Spleen (tissue), 11 donors: ENCODE measurements at regions not wholly inside any gene's neighbourhood (a gene's known extent, or its start where the extent isn't known, plus 50 kb on each side); places are given as distances from the start of the nearest gene placed in this dataset.

ENCODE experiments used
- DNase-seq: peaks from one replicate; pipeline ENCODE4 v3.0.0-alpha.2; 2020
- H3K27ac ChIP-seq, 8 donors: fragments of 200-600 bp; sonication (generic) in 7 of 8; 1 replicate in 4 of 8; 2 replicates in 4 of 8; pipeline versions ENCODE4 v1.5.0 to v1.8.0; 2016 to 2021; ENCODE audit warnings: inconsistent platforms in 4 of 8, mild to moderate bottlenecking in 4 of 8, moderate library complexity in 1 of 8
- H3K27me3 ChIP-seq, 7 donors: fragments of 200-600 bp; sonication (generic) in 6 of 7; replicated peaks in 1 of 7; 1 replicate in 4 of 7; 2 replicates in 3 of 7; pipeline versions ENCODE4 v1.5.0 to v1.8.0; 2016 to 2021; ENCODE audit warnings: inconsistent platforms in 3 of 7, mild to moderate bottlenecking in 1 of 7
- H3K36me3 ChIP-seq, 6 donors: fragments of 200-600 bp; sonication (generic) in 5 of 6; 1 replicate in 4 of 6; 2 replicates in 2 of 6; pipeline versions ENCODE4 v1.5.0 to v1.8.0; 2016 to 2021; ENCODE audit warnings: inconsistent platforms in 2 of 6
- H3K4me1 ChIP-seq, 6 donors: fragments of 200-600 bp; sonication (generic) in 5 of 6; 1 replicate in 3 of 6; 2 replicates in 3 of 6; pipeline versions ENCODE4 v1.5.0 to v1.8.0; 2016 to 2021; ENCODE audit warnings: inconsistent platforms in 3 of 6
- H3K4me3 ChIP-seq, 8 donors: fragments of 200-600 bp; sonication (generic) in 7 of 8; 1 replicate in 4 of 8; 2 replicates in 4 of 8; pipeline versions ENCODE4 v1.5.0 to v1.8.0; 2016 to 2021; ENCODE audit warnings: inconsistent platforms in 4 of 8, mild to moderate bottlenecking in 4 of 8, moderate library complexity in 2 of 8
- H3K9me3 ChIP-seq, 8 donors: fragments of 200-600 bp; sonication (generic) in 7 of 8; 1 replicate in 4 of 8; 2 replicates in 4 of 8; pipeline versions ENCODE4 v1.5.0 to v1.8.0; 2016 to 2021; ENCODE audit warnings: inconsistent platforms in 4 of 8
- POLR2A ChIP-seq, 3 donors: fragments of 450-650 bp; IDR thresholded peaks; one replicate each; pipeline ENCODE4 v1.5.1; 2017; ENCODE audit warnings: antibody characterized with exemption in 3 of 3, mild to moderate bottlenecking in 1 of 3
- POLR2AphosphoS5 ChIP-seq, 3 donors: sonication (generic); formaldehyde crosslinking; IDR thresholded peaks; one replicate each; pipeline ENCODE4 v1.5.1; 2017; ENCODE audit warnings: antibody characterized with exemption in 3 of 3
- WGBS, 5 donors: extraction: QIAGEN DNeasy Blood & Tissue Kit in 3 of 5; methylation state at CpG; one replicate each; pipeline versions ENCODE4 v1.1.5 to v1.1.7; 2013 to 2018; 5-methylcytosine and 5-hydroxymethylcytosine counted together
- intact Hi-C: fragments of 100-400 bp; cut with DNase I; formaldehyde crosslinking; loops from one replicate; pipeline ENCODE4 v1.15.0; 2023; ENCODE audit warnings: low total_unique reads
- TF ChIP-seq, protein P1 (sequence below), 11 experiments: fragments of 200-600 bp in 7 of 11; fragments of 450-650 bp in 4 of 11; sonication (generic) in 4 of 11; IDR thresholded peaks in 8 of 11; conservative IDR thresholded peaks in 3 of 11; 1 replicate in 7 of 11; 2 replicates in 4 of 11; pipeline versions ENCODE4 v1.4.0 to v1.8.0; 2016 to 2021; ENCODE audit warnings: antibody characterized with exemption in 11 of 11, inconsistent platforms in 4 of 11, mild to moderate bottlenecking in 1 of 11
- donor health status: healthy with polysubstance abuse.
- donor health status: DM: no; HTN: no; CAD: no; lungs with moderate emphysema.
- donor health status: DM: no; HTN: no; CAD: no.
- donor health status: Bipolar disorder and iron deficiency.
- donor health status: healthy.
- donor health status: DM: no; HTN: no; CAD: no.
- donor health status: DM: yes; HTN: yes; CAD: no.

DNA sequence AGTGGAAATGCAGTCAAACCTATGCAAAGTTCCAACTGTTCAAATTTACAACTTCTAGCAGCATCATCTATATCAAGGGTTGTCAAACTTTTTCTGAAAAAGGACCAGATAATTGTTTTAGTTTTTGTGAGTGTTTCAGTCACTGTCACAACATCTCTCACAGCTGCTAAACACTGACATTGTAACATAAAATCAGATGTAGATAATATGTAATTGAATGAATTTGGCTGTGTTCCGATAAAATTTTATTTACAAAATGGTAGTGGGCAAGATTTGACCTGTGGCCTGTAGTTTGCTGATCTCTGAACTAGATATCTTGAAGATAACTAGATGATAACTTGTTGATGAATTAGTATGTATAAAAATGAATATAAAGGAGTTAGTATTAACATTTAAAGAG is 1679.1 kb upstream of the PCDH20 start:
- no peaks in the 10 kb centered on the region for H3K4me1 ChIP-seq
- no peak for DNase-seq
- H3K27ac ChIP-seq: no peak overlapping the region
- intact Hi-C loops: no loop called here
- peaks cover 0 to 11% (median 2%) of the 10 kb centered on the region in 8 donors for H3K9me3 ChIP-seq
- TF ChIP-seq, protein P1, sequence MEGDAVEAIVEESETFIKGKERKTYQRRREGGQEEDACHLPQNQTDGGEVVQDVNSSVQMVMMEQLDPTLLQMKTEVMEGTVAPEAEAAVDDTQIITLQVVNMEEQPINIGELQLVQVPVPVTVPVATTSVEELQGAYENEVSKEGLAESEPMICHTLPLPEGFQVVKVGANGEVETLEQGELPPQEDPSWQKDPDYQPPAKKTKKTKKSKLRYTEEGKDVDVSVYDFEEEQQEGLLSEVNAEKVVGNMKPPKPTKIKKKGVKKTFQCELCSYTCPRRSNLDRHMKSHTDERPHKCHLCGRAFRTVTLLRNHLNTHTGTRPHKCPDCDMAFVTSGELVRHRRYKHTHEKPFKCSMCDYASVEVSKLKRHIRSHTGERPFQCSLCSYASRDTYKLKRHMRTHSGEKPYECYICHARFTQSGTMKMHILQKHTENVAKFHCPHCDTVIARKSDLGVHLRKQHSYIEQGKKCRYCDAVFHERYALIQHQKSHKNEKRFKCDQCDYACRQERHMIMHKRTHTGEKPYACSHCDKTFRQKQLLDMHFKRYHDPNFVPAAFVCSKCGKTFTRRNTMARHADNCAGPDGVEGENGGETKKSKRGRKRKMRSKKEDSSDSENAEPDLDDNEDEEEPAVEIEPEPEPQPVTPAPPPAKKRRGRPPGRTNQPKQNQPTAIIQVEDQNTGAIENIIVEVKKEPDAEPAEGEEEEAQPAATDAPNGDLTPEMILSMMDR (IDR thresholded peaks at IDR 0.05 in 8 of 11, conservative IDR thresholded peaks at IDR 0.05 in 3 of 11): no peak
- no peak for TF ChIP-seq POLR2AphosphoS5 (IDR thresholded peaks at IDR 0.05)
- no peak for TF ChIP-seq POLR2A (IDR thresholded peaks at IDR 0.05)
- H3K27me3 ChIP-seq: no peaks in the 10 kb centered on the region
- WGBS, 5 donors: 81 to 98% (median 89%) methylated on average over 1 of the region's 1 CpG
- no peak overlapping the region for H3K4me3 ChIP-seq
- no peaks in the 10 kb centered on the region for H3K36me3 ChIP-seq

DNA sequence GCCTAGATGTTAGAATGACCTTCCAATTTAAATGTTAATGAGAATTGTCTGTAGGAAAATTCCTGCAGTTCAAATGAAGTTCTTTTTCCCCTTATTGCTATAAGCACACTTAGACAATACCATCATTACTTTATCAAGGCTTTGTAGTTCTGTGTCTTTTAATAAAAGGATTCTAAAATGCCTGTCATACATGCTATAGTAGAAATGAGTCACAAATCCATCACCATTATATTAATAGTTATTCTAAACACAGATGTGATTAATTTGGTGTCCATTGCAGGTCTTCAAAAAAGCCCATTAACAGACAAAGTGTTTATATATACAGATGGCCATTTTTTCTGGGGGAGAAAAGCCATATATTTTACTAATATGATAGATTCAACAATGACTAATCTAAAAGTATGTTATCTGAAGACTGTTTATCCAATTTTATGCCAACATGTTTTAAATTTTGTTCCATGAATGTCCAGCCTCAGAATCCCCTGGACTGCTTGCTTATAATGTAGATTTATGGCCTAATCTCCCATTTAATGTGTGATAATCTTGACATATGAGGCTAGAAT is 1678.3 kb upstream of the PCDH20 start:
- no peak for DNase-seq
- H3K27ac ChIP-seq: no peak overlapping the region
- H3K27me3 ChIP-seq: no peaks in the 10 kb centered on the region
- no peaks in the 10 kb centered on the region for H3K4me1 ChIP-seq
- peaks cover 0 to 4% (median 0%) of the 10 kb centered on the region in 8 donors for H3K9me3 ChIP-seq
- H3K36me3 ChIP-seq: no peaks in the 10 kb centered on the region
- H3K4me3 ChIP-seq: no peak overlapping the region
- intact Hi-C loops: no loop called here
- TF ChIP-seq POLR2A (IDR thresholded peaks at IDR 0.05): no peak
- TF ChIP-seq POLR2AphosphoS5 (IDR thresholded peaks at IDR 0.05): no peak
- TF ChIP-seq, protein P1 (IDR thresholded peaks at IDR 0.05 in 8 of 11, conservative IDR thresholded peaks at IDR 0.05 in 3 of 11): no peak

DNA sequence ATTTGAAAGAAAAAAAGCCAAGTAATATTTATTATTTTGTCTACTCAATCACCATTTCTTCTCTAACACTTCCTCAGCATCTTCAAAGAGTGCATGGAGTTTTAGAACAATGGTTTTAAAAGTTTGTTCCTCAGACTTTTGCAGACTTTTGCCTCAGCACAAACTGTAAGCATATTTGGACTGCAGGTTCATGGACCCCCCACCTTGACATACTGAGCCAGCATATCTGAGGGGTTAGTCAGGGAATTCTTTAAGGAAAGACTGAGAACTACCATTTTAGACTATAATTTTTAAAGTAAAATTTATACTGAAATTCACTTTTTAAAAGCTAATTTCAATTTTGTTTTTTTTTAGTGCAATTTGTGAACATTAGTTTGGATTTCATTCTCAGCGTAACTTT is 1676.8 kb upstream of the PCDH20 start:
- Histone ChIP-seq H3K4me3 (no peak overlapping the region), H3K27me3 (no peaks in the 10 kb centered on the region), H3K36me3 (no peaks in the 10 kb centered on the region), H3K4me1 (no peaks in the 10 kb centered on the region), H3K27ac (no peak overlapping the region), H3K9me3 (peaks cover 0 to 8% (median 0%) of the 10 kb centered on the region in 8 donors)
- intact Hi-C loops: no loop called here
- 97 to 100% (median 98%) methylated on average over 1 of the region's 1 CpG for WGBS, 5 donors
- TF ChIP-seq POLR2A (IDR thresholded peaks at IDR 0.05): no peak
- no peak for TF ChIP-seq POLR2AphosphoS5 (IDR thresholded peaks at IDR 0.05)
- TF ChIP-seq, protein P1 (IDR thresholded peaks at IDR 0.05 in 8 of 11, conservative IDR thresholded peaks at IDR 0.05 in 3 of 11): no peak
- DNase-seq: no peak

DNA sequence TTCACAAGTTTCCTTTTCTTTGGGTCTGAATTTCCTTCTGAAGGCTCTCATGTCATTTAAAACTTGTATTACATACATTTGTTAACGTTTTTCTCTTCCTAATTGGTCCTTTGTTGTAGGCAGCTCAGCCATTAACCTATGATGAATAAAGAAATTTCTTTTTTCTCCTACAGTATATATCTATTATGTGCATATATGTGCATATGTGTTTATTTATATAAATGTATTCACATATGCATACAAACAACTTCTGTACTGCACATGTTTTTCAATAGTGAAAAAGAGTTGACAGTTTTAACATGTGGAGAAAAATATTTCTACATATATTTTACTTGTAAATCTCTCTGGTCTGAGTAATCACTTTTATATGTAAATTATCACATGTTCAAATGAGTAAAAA is 1674.9 kb upstream of the PCDH20 start:
- TF ChIP-seq, protein P1 (IDR thresholded peaks at IDR 0.05 in 8 of 11, conservative IDR thresholded peaks at IDR 0.05 in 3 of 11): no peak
- TF ChIP-seq POLR2A (IDR thresholded peaks at IDR 0.05): no peak
- WGBS, 5 donors: 37 to 65% (median 53%) methylated on average over 1 of the region's 1 CpG

More for the DNA sequence above, 1674.9 kb upstream of the PCDH20 start:
- Histone ChIP-seq H3K27me3 (no peaks in the 10 kb centered on the region), H3K36me3 (no peaks in the 10 kb centered on the region), H3K9me3 (peaks cover 0 to 11% (median 2%) of the 10 kb centered on the region in 8 donors), H3K27ac (no peak overlapping the region), H3K4me3 (no peak overlapping the region), H3K4me1 (no peaks in the 10 kb centered on the region)
- DNase-seq: no peak
- intact Hi-C loops: no loop called here
